Activated CD8-positive, alpha-beta T cell treated with anti-CD3 and anti-CD28 coated beads, Interleukin-2, amount 10 ng/mL, durations not matched to agents 7 days and 5 days (primary cell): ENCODE measurements at regions not wholly inside any gene's neighbourhood (a gene's known extent, or its start where the extent isn't known, plus 50 kb on each side); places are given as distances from the start of the nearest gene placed in this dataset.

Experiments used
- ATAC-seq: fragments of 150-1000 bp; cut with Tn5 transposase; one replicate; pipeline ENCODE4 v1.10.0; 2021; ENCODE audit warnings: moderate library complexity
- CTCF ChIA-PET: fragments of 350-600 bp; sonication (Branson Sonifier 250); formaldehyde crosslinking; loops from one replicate; lab custom pipeline; 2021; ENCODE audit warnings: antibody characterized with exemption; lab: Charles Lee
- POLR2A ChIA-PET: fragments of 350-600 bp; sonication (Branson Sonifier 250); formaldehyde crosslinking; loops from one replicate; lab custom pipeline; 2021; ENCODE audit warnings: antibody characterized with exemption; lab: Charles Lee
- DNase-seq: peaks from one replicate; pipeline ENCODE4 v3.0.0-alpha.2; 2020
- H3K27ac Mint-ChIP-seq: one replicate; pipeline ENCODE4 v1.8.0; 2021; ENCODE audit warnings: mild to moderate bottlenecking, mixed read lengths
- H3K27me3 Mint-ChIP-seq: one replicate; pipeline ENCODE4 v1.8.0; 2021; ENCODE audit warnings: low read depth, mixed read lengths
- H3K36me3 Mint-ChIP-seq: one replicate; pipeline ENCODE4 v1.8.0; 2021; ENCODE audit warnings: low read depth, mixed read lengths
- H3K4me1 Mint-ChIP-seq: one replicate; pipeline ENCODE4 v1.8.0; 2021; ENCODE audit warnings: low read depth, mixed read lengths
- H3K4me3 Mint-ChIP-seq: one replicate; pipeline ENCODE4 v1.8.0; 2021; ENCODE audit warnings: mild to moderate bottlenecking, mixed read lengths
- H3K9me3 Mint-ChIP-seq: one replicate; pipeline ENCODE4 v1.8.0; 2022; ENCODE audit warnings: mixed read lengths; ENCODE audit not compliant: insufficient read depth

- POLR2A ChIA-PET: no interaction called here
- H3K27ac Mint-ChIP-seq: no peak overlapping the region
- H3K4me3 Mint-ChIP-seq: no peak overlapping the region
- peaks cover 8% of the 10 kb centered on the region for H3K4me1 Mint-ChIP-seq
- no peaks in the 10 kb centered on the region for H3K9me3 Mint-ChIP-seq
- peaks cover 13% of the 10 kb centered on the region for H3K27me3 Mint-ChIP-seq
- DNase-seq (peak; percentile 6), ATAC-seq (no peak)
- CTCF ChIA-PET: no interaction called here
- H3K36me3 Mint-ChIP-seq: no peaks in the 10 kb centered on the region
Measured at GRCh38 chr15:31516874-31517273, 190.2 kb downstream of the KLF13 start.

GRCh38 chr15:31517711-31518110, 191.1 kb downstream of the KLF13 start:
- Mint-ChIP-seq H3K4me1 (peaks cover 1% of the 10 kb centered on the region), H3K36me3 (no peaks in the 10 kb centered on the region), H3K27ac (no peak overlapping the region), H3K27me3 (peaks cover 13% of the 10 kb centered on the region), H3K9me3 (no peaks in the 10 kb centered on the region), H3K4me3 (no peak overlapping the region)
- no peak for ATAC-seq
- ChIA-PET CTCF (no interaction called here), POLR2A (no interaction called here)
- DNase-seq: peak; percentile 16

- Mint-ChIP-seq H3K9me3 (no peaks in the 10 kb centered on the region), H3K27ac (no peak overlapping the region), H3K27me3 (peaks cover 7% of the 10 kb centered on the region), H3K36me3 (no peaks in the 10 kb centered on the region), H3K4me1 (no peaks in the 10 kb centered on the region), H3K4me3 (no peak overlapping the region)
- POLR2A ChIA-PET: no interaction called here
- ATAC-seq (no peak), DNase-seq (no peak)
- CTCF ChIA-PET: no interaction called here
Measured at GRCh38 chr15:31522028-31522427, 195.4 kb downstream of the KLF13 start.

GRCh38 chr15:31523027-31523654, 196.5 kb downstream of the KLF13 start:
- H3K27me3 Mint-ChIP-seq: peaks cover 7% of the 10 kb centered on the region
- H3K9me3 Mint-ChIP-seq: no peaks in the 10 kb centered on the region
- POLR2A ChIA-PET: no interaction called here
- no peaks in the 10 kb centered on the region for H3K36me3 Mint-ChIP-seq
- no peaks in the 10 kb centered on the region for H3K4me1 Mint-ChIP-seq
- no peak overlapping the region for H3K4me3 Mint-ChIP-seq
- CTCF ChIA-PET: interaction anchor here (0.9 kb wide), 1 partner anchor 24 kb away, joined by 3 read pairs; no protein-coding TSS in a partner anchor
- no peak overlapping the region for H3K27ac Mint-ChIP-seq
- ATAC-seq (no peak), DNase-seq (no peak)

GRCh38 chr15:31523655-31524049, 197.0 kb downstream of the KLF13 start:
- ATAC-seq: no peak
- H3K4me3 Mint-ChIP-seq: no peak overlapping the region
- H3K4me1 Mint-ChIP-seq: no peaks in the 10 kb centered on the region
- DNase-seq: no peak
- no peaks in the 10 kb centered on the region for H3K9me3 Mint-ChIP-seq
- peaks cover 7% of the 10 kb centered on the region for H3K27me3 Mint-ChIP-seq
- POLR2A ChIA-PET: no interaction called here
- CTCF ChIA-PET: no interaction called here
- no peak overlapping the region for H3K27ac Mint-ChIP-seq
- H3K36me3 Mint-ChIP-seq: no peaks in the 10 kb centered on the region

- DNase-seq (no peak), ATAC-seq (no peak)
- peaks cover 3% of the 10 kb centered on the region for H3K27me3 Mint-ChIP-seq
- H3K4me3 Mint-ChIP-seq: no peak overlapping the region
- no peaks in the 10 kb centered on the region for H3K36me3 Mint-ChIP-seq
- H3K9me3 Mint-ChIP-seq: no peaks in the 10 kb centered on the region
- ChIA-PET CTCF (no interaction called here), POLR2A (no interaction called here)
- no peaks in the 10 kb centered on the region for H3K4me1 Mint-ChIP-seq
- H3K27ac Mint-ChIP-seq: no peak overlapping the region
Measured at GRCh38 chr15:31525185-31525695, 198.6 kb downstream of the KLF13 start.

GRCh38 chr15:31525988-31526665, 199.5 kb downstream of the KLF13 start:
- Mint-ChIP-seq H3K9me3 (no peaks in the 10 kb centered on the region), H3K4me1 (no peaks in the 10 kb centered on the region), H3K27me3 (peaks cover 4% of the 10 kb centered on the region), H3K36me3 (no peaks in the 10 kb centered on the region), H3K4me3 (no peak overlapping the region), H3K27ac (no peak overlapping the region)
- DNase-seq: no peak
- POLR2A ChIA-PET: no interaction called here
- ATAC-seq: no peak
- CTCF ChIA-PET: no interaction called here

GRCh38 chr15:31526916-31527690, 200.5 kb downstream of the KLF13 start:
- no peak overlapping the region for H3K27ac Mint-ChIP-seq
- ATAC-seq (no peak), DNase-seq (no peak)
- peaks cover 4% of the 10 kb centered on the region for H3K27me3 Mint-ChIP-seq
- no peaks in the 10 kb centered on the region for H3K9me3 Mint-ChIP-seq
- no peaks in the 10 kb centered on the region for H3K4me1 Mint-ChIP-seq
- no peaks in the 10 kb centered on the region for H3K36me3 Mint-ChIP-seq
- H3K4me3 Mint-ChIP-seq: no peak overlapping the region
- POLR2A ChIA-PET: no interaction called here
- CTCF ChIA-PET: no interaction called here

- no peaks in the 10 kb centered on the region for H3K36me3 Mint-ChIP-seq
- DNase-seq (no peak), ATAC-seq (no peak)
- H3K9me3 Mint-ChIP-seq: no peaks in the 10 kb centered on the region
- H3K4me3 Mint-ChIP-seq: no peak overlapping the region
- peaks cover 4% of the 10 kb centered on the region for H3K27me3 Mint-ChIP-seq
- POLR2A ChIA-PET: no interaction called here
- CTCF ChIA-PET: no interaction called here
- H3K4me1 Mint-ChIP-seq: no peaks in the 10 kb centered on the region
- no peak overlapping the region for H3K27ac Mint-ChIP-seq
Measured at GRCh38 chr15:31528846-31529245, 202.2 kb downstream of the KLF13 start.

- no peaks in the 10 kb centered on the region for H3K4me1 Mint-ChIP-seq
- ChIA-PET POLR2A (no interaction called here), CTCF (no interaction called here)
- no peak overlapping the region for H3K27ac Mint-ChIP-seq
- no peaks in the 10 kb centered on the region for H3K9me3 Mint-ChIP-seq
- no peaks in the 10 kb centered on the region for H3K36me3 Mint-ChIP-seq
- peaks cover 38% of the 10 kb centered on the region for H3K27me3 Mint-ChIP-seq
- DNase-seq: peak; percentile 9
- H3K4me3 Mint-ChIP-seq: no peak overlapping the region
- no peak for ATAC-seq
Measured at GRCh38 chr15:31537770-31538592, 211.3 kb downstream of the KLF13 start.

- ChIA-PET POLR2A (no interaction called here), CTCF (no interaction called here)
- H3K27me3 Mint-ChIP-seq: peaks cover 49% of the 10 kb centered on the region
- no peak overlapping the region for H3K27ac Mint-ChIP-seq
- DNase-seq (no peak), ATAC-seq (no peak)
- H3K4me1 Mint-ChIP-seq: no peaks in the 10 kb centered on the region
- no peaks in the 10 kb centered on the region for H3K9me3 Mint-ChIP-seq
- no peaks in the 10 kb centered on the region for H3K36me3 Mint-ChIP-seq
- H3K4me3 Mint-ChIP-seq: no peak overlapping the region
Measured at GRCh38 chr15:31540633-31541032, 214.0 kb downstream of the KLF13 start.
